ENCODE measurements at regions not wholly inside any gene's neighbourhood (a gene's known extent, or its start where the extent isn't known, plus 50 kb on each side); places are given as distances from the start of the nearest gene placed in this dataset.

DNA sequence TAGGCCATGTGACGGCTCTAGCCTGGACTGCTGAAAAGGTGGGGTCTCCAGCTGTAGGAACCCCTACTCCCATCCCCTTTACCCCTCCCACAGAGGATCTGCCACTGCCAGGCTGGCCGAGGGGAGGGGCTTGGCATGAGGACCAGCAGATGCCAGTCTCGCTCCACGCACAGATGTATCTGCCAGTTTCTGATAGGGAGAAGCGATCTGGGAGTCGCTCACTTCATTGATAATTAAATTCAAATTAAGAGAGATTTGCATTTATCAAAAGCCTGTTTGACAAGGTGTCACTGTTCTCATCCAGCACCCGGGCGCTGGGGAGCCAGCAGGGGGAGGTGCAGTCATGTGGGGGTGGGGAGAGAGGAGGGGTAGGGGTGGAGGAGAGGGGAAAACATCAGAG is 217.6 kb upstream of the MYL2 start:
- TF ChIP-seq, protein P1, sequence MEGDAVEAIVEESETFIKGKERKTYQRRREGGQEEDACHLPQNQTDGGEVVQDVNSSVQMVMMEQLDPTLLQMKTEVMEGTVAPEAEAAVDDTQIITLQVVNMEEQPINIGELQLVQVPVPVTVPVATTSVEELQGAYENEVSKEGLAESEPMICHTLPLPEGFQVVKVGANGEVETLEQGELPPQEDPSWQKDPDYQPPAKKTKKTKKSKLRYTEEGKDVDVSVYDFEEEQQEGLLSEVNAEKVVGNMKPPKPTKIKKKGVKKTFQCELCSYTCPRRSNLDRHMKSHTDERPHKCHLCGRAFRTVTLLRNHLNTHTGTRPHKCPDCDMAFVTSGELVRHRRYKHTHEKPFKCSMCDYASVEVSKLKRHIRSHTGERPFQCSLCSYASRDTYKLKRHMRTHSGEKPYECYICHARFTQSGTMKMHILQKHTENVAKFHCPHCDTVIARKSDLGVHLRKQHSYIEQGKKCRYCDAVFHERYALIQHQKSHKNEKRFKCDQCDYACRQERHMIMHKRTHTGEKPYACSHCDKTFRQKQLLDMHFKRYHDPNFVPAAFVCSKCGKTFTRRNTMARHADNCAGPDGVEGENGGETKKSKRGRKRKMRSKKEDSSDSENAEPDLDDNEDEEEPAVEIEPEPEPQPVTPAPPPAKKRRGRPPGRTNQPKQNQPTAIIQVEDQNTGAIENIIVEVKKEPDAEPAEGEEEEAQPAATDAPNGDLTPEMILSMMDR (IDR thresholded peaks at IDR 0.05; ENCODE audit: poor library complexity): no peak
- TF ChIP-seq EZH2 (IDR thresholded peaks at IDR 0.05; ENCODE audit: borderline replicate concordance): no peak

All from hepatocyte (in vitro differentiated cells).